ENCODE measurements at regions not wholly inside any gene's neighbourhood (a gene's known extent, or its start where the extent isn't known, plus 50 kb on each side); places are given as distances from the start of the nearest gene placed in this dataset.
"Not testable (repeated sequence)": the region's sequence is repeated elsewhere in the genome, so short reads cannot be mapped to it uniquely, and the experiment has no call there.

DNA sequence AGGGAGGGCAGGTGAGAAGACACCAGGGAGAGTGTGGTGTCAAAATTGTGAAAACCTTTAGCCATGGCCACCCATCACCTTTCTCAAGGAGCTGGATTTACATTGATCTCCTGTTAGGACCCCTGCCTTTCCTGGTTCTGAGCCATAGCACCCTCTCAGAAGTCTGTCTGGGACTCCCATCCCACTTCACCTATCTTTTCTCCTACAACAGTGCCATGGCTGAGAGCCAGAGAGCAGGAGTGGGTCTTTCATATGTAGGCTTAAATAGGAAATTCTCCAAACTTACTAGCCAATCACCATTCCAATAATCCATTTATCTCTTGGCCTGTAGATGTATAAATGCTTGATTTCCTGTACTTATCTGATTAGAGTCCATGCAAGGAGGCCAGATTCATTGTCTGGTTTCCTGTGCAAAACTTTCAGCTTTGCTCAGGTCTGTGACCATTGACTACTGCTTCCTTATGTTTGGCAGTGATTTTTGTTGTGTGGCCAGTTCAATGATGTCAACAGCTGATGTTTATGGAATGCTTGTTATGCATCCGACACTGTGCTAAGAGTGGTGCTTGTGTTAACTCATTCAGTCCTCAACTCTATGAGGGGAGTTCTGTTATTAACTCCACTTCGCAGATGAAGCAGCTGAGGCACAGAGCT is 57.6 kb upstream of the IGFBP5 start:
- intact Hi-C loops (cut with DNase I), result no loop called here
- no peak for ATAC-seq
- no peak for DNase-seq (ENCODE audit: low spot score)

DNA sequence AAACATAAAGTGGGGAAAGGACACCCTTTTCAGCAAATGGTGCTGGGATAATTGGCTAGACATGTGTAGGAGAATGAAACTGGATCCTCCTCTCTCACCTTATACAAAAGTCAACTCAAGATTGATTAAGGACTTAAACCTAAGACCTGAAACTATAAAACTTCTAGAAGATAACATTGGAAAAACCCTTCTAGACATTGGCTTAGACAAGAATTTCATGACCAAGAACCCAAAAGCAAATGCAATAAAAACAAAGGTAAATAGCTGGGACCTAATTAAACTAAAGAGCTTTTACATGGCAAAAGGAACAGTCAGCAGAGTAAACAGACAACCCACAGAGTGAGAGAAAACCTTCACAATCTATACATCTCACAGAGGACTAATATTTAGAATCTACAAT is 55.4 kb upstream of the IGFBP5 start:
- intact Hi-C loops (cut with DNase I); ATAC-seq; DNase-seq (ENCODE audit: low spot score): not testable (repeated sequence)

DNA sequence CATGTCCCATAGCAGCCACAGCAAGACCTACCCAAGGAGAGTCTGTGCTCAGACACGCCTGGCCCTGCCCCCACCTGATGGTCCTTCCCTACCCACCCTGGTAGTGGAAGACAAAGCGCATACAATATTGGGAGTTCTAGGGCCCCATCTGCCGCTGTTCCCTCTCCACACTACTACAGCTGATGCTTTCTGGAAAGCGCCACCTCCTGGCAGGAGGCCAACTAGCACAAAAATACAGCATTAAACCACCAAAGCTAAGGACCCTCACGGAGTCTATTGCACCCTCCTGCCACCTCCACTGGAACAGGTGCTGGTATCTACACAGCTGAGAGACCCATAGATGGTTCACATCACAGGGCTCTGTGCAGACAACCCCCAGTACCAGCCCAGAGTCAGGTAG is 50.9 kb upstream of the IGFBP5 start:
- DNase-seq (ENCODE audit: low spot score); intact Hi-C loops (cut with DNase I); ATAC-seq: not testable (repeated sequence)

DNA sequence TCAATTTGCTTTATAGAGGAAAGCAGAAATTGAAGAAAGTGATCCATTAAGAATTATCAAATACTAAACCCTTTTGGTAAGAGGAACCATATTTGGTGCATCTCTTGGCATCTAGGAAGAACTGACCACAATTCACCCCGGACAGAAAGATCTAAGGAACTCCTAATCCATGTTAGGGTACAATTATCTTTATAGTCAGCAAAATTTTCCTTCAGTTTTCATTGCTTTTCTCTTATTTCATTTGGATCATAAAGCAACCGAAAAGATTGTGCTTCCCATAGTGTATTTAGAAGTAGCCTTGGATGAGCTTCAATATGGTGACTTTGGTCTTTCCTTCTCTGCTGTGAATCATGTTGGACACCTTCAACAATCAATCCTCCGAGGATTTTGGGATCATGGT is 50.1 kb upstream of the IGFBP5 start:
- DNase-seq (ENCODE audit: low spot score) (no peak), ATAC-seq (no peak)
- intact Hi-C loops (cut with DNase I), result no loop called here
